ENCODE measurements at regions not wholly inside any gene's neighbourhood (a gene's known extent, or its start where the extent isn't known, plus 50 kb on each side); places are given as distances from the start of the nearest gene placed in this dataset.

GRCh38 chr12:4857472-4858291, 52.0 kb upstream of the KCNA1 start:
- intact Hi-C loops (cut with micrococcal nuclease), result loop anchor here (1.0 to 5.0 kb wide), 2 partner anchors 40 to 146 kb away; no protein-coding TSS in a partner anchor

DNA sequence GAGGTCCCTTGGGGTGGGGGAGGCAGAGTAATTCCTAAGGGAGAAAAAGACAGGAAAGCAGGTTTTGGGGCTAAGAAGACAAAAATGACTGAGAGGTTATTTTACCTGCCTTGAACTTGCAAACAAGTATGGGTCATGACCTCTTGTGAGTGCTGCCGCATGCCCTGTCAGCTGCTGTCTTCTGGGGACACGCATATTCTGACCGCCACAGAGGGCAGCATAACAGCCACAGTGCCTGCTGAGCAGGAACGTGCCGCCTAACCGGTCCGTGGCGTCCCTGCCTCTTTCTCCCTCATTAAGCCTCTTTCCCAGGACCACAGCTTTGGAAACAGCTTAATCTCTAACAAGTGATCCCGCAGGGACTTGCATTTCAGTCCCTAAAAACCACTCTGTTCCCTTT, 51.3 kb upstream of the KCNA1 start:
- intact Hi-C loops (cut with micrococcal nuclease), result loop anchor here (5.0 kb wide), 1 partner anchor 41 kb away; no protein-coding TSS in a partner anchor

GRCh38 chr12:4859478-4860210, 50.1 kb upstream of the KCNA1 start:
- intact Hi-C loops (cut with micrococcal nuclease), result loop anchor here (5.0 kb wide), 1 partner anchor 42 kb away; no protein-coding TSS in a partner anchor

Measured in T-helper 2 cell treated with Interferon-gamma antibody and Interleukin-4, amounts not matched to agents 100 ng/mL and 5 ng/mL, for 36 hours (primary cell).